WTC11 (cell line): ENCODE measurements at regions not wholly inside any gene's neighbourhood (a gene's known extent, or its start where the extent isn't known, plus 50 kb on each side); places are given as distances from the start of the nearest gene placed in this dataset.

Experiments used
- CDX4 ChIP-seq: fragments of 250-450 bp; sonication (Bioruptor Pico); IDR thresholded peaks from 2 replicates; pipeline ENCODE4 v1.9.0; 2021; ENCODE audit warnings: moderate library complexity, mild to moderate bottlenecking, inconsistent platforms, borderline replicate concordance
- E2F1 ChIP-seq: sonication (generic); formaldehyde crosslinking; IDR thresholded peaks from 2 replicates; pipeline ENCODE4 v1.8.0; 2022; ENCODE audit warnings: mild to moderate bottlenecking, missing genetic modification reagents
- ZNF219 ChIP-seq: sonication (generic); formaldehyde crosslinking; IDR thresholded peaks from 2 replicates; pipeline ENCODE4 v1.8.0; 2023; ENCODE audit warnings: missing genetic modification reagents, mild to moderate bottlenecking, borderline replicate concordance
- ZSCAN18 ChIP-seq: fragments of 250-450 bp; sonication (Bioruptor Pico); IDR thresholded peaks from 2 replicates; pipeline ENCODE4 v2.1.2; 2022; ENCODE audit warnings: mild to moderate bottlenecking, moderate library complexity

- TF ChIP-seq CDX4 (CRISPR knock-in tag) (no peak), ZSCAN18 (CRISPR knock-in tag) (no peak), E2F1 (CRISPR knock-in tag) (no peak), ZNF219 (CRISPR knock-in tag) (no peak)
Measured at GRCh38 chr9:86644675-86645034, 290.4 kb upstream of the TUT7 start.
